ENCODE measurements at regions not wholly inside any gene's neighbourhood (a gene's known extent, or its start where the extent isn't known, plus 50 kb on each side); places are given as distances from the start of the nearest gene placed in this dataset.

GRCh38 chr6:15106958-15107643 is 138.8 kb upstream of the JARID2 start:
- Histone ChIP-seq H3K23ac (ENCODE audit: insufficient read length, low read depth, low read length) (no peak overlapping the region), H3K4me2 (ENCODE audit: insufficient read depth, insufficient read length, low read length) (no peak overlapping the region), H4K8ac (replicated peaks; ENCODE audit: insufficient read length, low read depth, low read length) (no peak overlapping the region), H4K91ac (ENCODE audit: insufficient read length, low read depth, low read length) (no peak overlapping the region), H3K4ac (ENCODE audit: low read depth, low read length) (no peak overlapping the region), H2BK20ac (ENCODE audit: low read depth, low read length, poor library complexity, severe bottlenecking) (no peak overlapping the region), H3K79me2 (ENCODE audit: insufficient read depth, low read length) (no peaks in the 10 kb centered on the region), H3K9ac (ENCODE audit: extremely low read depth, insufficient read length, low read length) (no peak overlapping the region), H4K20me1 (ENCODE audit: control insufficient read depth, insufficient read depth, insufficient read length) (no peaks in the 10 kb centered on the region), H3K56ac (ENCODE audit: insufficient read length, low read depth, low read length) (no peak overlapping the region), H3T11ph (ENCODE audit: low read length) (no peak overlapping the region), H2AFZ (ENCODE audit: low read length) (no peak overlapping the region), H3K27ac (ENCODE audit: insufficient read length, low read depth, low read length) (no peak overlapping the region), H3K9me3 (ENCODE audit: control insufficient read depth, low read depth, low read length) (no peaks in the 10 kb centered on the region), H2BK120ac (ENCODE audit: low read depth, low read length, poor library complexity, severe bottlenecking) (no peak overlapping the region), H3K4me1 (ENCODE audit: insufficient read depth, low read length) (no peaks in the 10 kb centered on the region; the same call in 1 of the 2 replicates), H2BK5ac (ENCODE audit: insufficient read length, low read length) (no peak overlapping the region), H2AK5ac (ENCODE audit: insufficient read length, low read length) (no peak overlapping the region), H3K27me3 (ENCODE audit: insufficient read depth, low read length) (no peaks in the 10 kb centered on the region), H2BK15ac (ENCODE audit: low read depth, low read length) (no peak overlapping the region), H3K18ac (ENCODE audit: insufficient read length, low read depth, low read length) (no peak overlapping the region), H4K5ac (ENCODE audit: insufficient read length, low read depth, low read length) (no peak overlapping the region), H2BK12ac (ENCODE audit: insufficient read length, low read depth, low read length) (no peak overlapping the region), H3K14ac (ENCODE audit: insufficient read depth, low read length) (no peak overlapping the region), H3K23me2 (ENCODE audit: insufficient read length, low read depth, low read length, poor library complexity, severe bottlenecking) (no peaks in the 10 kb centered on the region), H3K79me1 (ENCODE audit: insufficient read depth, low read depth, low read length, poor library complexity, severe bottlenecking) (no peaks in the 10 kb centered on the region)
- no peak for DNase-seq
- WGBS (ENCODE audit: extremely low coverage, insufficient read length, low lambda C conversion rate) = no CpG with 5 or more reads among the region's 12 CpGs
- Mint-ChIP-seq H3K4me1 (peaks cover 3 to 5% of the 10 kb centered on the region in 2 experiments), H3K4me3 (no peak overlapping the region), H3K9me3 (peaks cover 4 to 5% of the 10 kb centered on the region in 2 experiments; a peak in 3 of 5 replicates), H3K27me3 (ENCODE audit: low read depth) (no peaks in the 10 kb centered on the region; the same call in 1 of the 2 replicates), H3K36me3 (ENCODE audit: insufficient read depth in 1 of 3, low read depth in 3 of 3) (peaks cover 0 to 4% (median 0%) of the 10 kb centered on the region in 3 experiments; a peak in 4 of 7 replicates), H3K27ac (no peak overlapping the region)
- no peak for TF ChIP-seq CTCF (conservative IDR thresholded peaks at IDR 0.05)
